ENCODE measurements at regions not wholly inside any gene's neighbourhood (a gene's known extent, or its start where the extent isn't known, plus 50 kb on each side); places are given as distances from the start of the nearest gene placed in this dataset.
A peak's percentile ranks its signal among the peaks of the same experiment; 100 is the strongest.
"Not testable (repeated sequence)": the region's sequence is repeated elsewhere in the genome, so short reads cannot be mapped to it uniquely, and the experiment has no call there.

- DNase-seq, result not testable (repeated sequence)
Observed at GRCh38 chr5:121106721-121107690, 642.9 kb downstream of the PRR16 start.

GRCh38 chr5:121108725-121109124 is 644.6 kb downstream of the PRR16 start:
- no peak for DNase-seq

- no peak for DNase-seq
Observed at GRCh38 chr5:121109817-121110216, 645.7 kb downstream of the PRR16 start.

- DNase-seq, result no peak
Observed at GRCh38 chr5:121121786-121122185, 657.7 kb downstream of the PRR16 start.

GRCh38 chr5:121138495-121138907 is 674.4 kb downstream of the PRR16 start:
- no peak for DNase-seq

GRCh38 chr5:121138952-121139351 is 674.9 kb downstream of the PRR16 start:
- no peak for DNase-seq

GRCh38 chr5:121144764-121145163 is 680.7 kb downstream of the PRR16 start:
- DNase-seq, result peak; percentile 32

- no peak for DNase-seq
Observed at GRCh38 chr5:121151534-121151933, 687.4 kb downstream of the PRR16 start.

- no peak for DNase-seq
Observed at GRCh38 chr5:121152411-121152810, 688.3 kb downstream of the PRR16 start.

GRCh38 chr5:121156565-121156964 is 692.5 kb downstream of the PRR16 start:
- DNase-seq, result no peak

GRCh38 chr5:121158451-121158850 is 693.2 kb upstream of the FTMT start:
- DNase-seq, result no peak

GRCh38 chr5:121160591-121160990 is 691.1 kb upstream of the FTMT start:
- no peak for DNase-seq

GRCh38 chr5:121164632-121165031 is 687.0 kb upstream of the FTMT start:
- DNase-seq, result no peak

- DNase-seq, result no peak
Observed at GRCh38 chr5:121171361-121171760, 680.3 kb upstream of the FTMT start.

- no peak for DNase-seq
Observed at GRCh38 chr5:121171834-121172233, 679.8 kb upstream of the FTMT start.

GRCh38 chr5:121174351-121174750 is 677.3 kb upstream of the FTMT start:
- no peak for DNase-seq

GRCh38 chr5:121175986-121176385 is 675.7 kb upstream of the FTMT start:
- no peak for DNase-seq

- DNase-seq, result peak; percentile 4
Observed at GRCh38 chr5:121182788-121183490, 668.7 kb upstream of the FTMT start.

- no peak for DNase-seq
Observed at GRCh38 chr5:121188849-121189248, 662.8 kb upstream of the FTMT start.

- DNase-seq, result peak; percentile 26
Observed at GRCh38 chr5:121189342-121190305, 662.1 kb upstream of the FTMT start.

GRCh38 chr5:121199216-121199999 is 652.3 kb upstream of the FTMT start:
- peak; percentile 57 for DNase-seq

GRCh38 chr5:121218086-121218485 is 633.6 kb upstream of the FTMT start:
- DNase-seq, result no peak
